GM19438 (cell line): ENCODE measurements at regions not wholly inside any gene's neighbourhood (a gene's known extent, or its start where the extent isn't known, plus 50 kb on each side); places are given as distances from the start of the nearest gene placed in this dataset.
"Not testable (repeated sequence)": the region's sequence is repeated elsewhere in the genome, so short reads cannot be mapped to it uniquely, and the experiment has no call there.

ENCODE experiments used
- ATAC-seq: cut with Tn5 transposase; IDR thresholded peaks from one replicate; pipeline ENCODE4 v1.9.1; 2021; ENCODE audit warnings: low read depth; ENCODE audit not compliant: unreplicated experiment

- no peak for ATAC-seq
These were observed 568.8 kb downstream of the INSC start for GRCh38 chr11:15683528-15683927.

DNA sequence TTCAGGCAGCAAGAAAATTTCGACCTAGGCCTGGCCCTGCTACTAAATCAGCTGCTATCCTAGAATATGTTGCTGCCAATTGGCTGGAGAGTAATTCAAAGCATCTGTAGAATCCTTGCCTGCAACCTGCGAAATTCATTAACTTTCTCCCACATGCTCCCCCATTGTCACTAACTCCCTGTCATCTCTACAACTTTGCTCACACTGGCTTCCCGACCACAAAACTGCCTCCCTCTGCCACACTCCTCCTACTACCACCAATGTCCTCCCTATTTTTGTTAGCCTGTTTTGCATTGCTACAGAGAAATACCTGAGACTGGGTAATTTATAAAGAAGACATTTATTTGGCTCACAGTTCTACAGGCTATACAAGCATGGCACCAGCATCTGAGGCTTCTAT, 570.6 kb downstream of the INSC start:
- no peak for ATAC-seq

DNA sequence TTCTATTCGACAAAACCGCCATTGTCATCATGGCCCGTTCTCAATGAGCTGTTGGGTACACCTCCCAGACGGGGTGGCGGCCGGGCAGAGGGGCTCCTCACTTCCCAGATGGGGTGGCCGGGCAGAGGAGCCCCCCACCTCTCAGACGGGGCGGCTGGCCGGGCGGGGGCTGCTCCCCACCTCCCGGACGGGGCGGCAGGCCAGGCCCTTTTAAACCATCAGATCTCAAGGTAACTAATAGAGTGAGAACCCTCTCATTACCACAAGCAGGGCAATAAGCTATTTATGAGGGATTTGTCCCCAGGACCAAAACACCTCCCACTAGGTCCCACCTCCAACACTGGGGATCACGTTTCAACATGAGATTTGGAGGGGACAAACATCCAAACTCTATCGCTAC, 571.5 kb downstream of the INSC start:
- ATAC-seq = not testable (repeated sequence)

DNA sequence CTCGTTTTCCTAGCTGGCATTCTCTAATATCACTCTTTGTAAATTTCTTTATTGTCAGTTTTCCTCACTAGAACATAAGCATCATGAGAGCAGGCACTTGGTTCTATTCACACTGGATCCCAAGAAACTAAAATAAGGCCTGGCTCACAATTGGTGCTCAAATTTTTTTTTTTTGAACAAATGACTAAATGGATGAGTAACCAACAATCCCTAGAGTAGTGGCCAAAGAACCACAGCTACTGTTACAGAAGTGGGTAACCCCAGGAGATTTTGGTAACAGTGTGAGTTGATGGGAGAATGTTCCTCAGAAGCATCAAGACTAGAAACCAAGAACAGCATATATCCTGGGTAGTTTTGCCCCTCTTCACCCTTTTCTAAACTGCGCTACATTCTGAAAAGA, 572.6 kb downstream of the INSC start:
- no peak for ATAC-seq

- no peak for ATAC-seq
These were observed 573.6 kb downstream of the INSC start for GRCh38 chr11:15688351-15688792.

- no peak for ATAC-seq
These were observed 575.6 kb downstream of the INSC start for GRCh38 chr11:15690320-15690719.

- ATAC-seq = no peak
These were observed 578.0 kb downstream of the INSC start for GRCh38 chr11:15692739-15693138.

DNA sequence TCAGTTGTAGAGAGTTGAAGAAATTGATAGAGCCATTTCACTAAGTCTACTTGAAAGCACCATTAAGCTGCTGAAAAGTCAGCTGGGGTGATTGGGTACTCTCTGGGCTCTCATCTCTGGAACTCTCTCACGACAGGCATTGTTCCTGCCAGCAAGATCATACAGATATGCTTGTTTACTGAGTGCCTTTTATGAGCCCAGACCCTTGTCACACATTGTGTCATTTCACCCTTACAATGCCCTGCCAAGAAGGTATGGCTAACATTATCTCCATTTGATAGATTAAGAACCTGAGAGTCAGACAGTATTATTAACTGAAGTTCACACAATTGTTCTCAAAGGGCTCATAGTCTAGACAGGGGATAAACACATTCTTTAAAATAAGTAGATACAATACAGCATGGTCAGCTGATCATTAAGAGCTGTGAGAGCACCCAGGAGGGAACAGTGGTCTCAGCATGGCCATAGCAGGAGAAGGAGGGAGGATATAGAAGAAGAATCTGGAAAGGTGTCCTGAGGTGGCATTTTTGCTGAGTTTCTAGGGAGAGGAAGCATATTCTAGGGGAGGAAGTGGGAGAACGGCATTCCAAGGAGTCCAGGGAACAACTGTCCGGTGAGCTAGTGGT, 580.5 kb downstream of the INSC start:
- no peak for ATAC-seq

GRCh38 chr11:15696069-15696468, 581.3 kb downstream of the INSC start:
- ATAC-seq = no peak

DNA sequence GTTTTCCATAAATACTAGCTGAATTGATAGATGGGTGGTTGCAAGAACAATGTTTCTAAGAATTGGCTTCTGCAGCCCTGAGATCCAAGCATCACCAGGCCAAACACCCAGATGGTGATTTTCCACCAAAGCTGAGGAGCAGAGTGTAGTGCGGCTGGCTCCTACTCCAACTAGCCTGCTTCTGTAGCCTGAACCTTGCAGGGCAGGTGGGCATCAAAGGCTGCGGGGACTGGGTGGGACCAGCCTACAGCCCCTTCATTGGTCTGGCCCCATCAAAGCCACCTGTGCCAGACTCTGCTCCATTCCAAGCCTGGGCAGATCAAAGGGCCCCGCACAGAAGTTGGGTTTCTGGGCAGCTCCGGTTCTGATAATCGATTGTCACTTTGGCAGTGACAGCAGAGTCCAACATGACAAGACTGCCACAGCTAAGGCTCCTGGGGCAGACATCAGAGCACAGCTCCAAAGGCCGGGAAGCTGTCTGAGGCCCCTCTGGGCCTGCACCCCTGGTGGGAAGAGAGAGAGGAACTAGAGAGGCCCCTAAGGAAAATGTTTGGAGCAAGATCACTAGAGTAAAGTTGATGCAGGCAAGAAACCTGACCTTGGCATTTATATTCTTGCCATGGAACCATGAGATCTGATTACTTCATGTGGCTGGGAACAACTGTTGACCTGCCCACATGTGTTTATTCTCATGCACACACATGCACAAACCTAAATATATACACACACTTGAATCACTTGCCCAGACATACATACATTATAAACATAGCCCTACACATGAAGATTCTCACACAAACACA, 582.9 kb downstream of the INSC start:
- ATAC-seq = no peak

- ATAC-seq = no peak
These were observed 584.1 kb downstream of the INSC start for GRCh38 chr11:15698855-15699254.

DNA sequence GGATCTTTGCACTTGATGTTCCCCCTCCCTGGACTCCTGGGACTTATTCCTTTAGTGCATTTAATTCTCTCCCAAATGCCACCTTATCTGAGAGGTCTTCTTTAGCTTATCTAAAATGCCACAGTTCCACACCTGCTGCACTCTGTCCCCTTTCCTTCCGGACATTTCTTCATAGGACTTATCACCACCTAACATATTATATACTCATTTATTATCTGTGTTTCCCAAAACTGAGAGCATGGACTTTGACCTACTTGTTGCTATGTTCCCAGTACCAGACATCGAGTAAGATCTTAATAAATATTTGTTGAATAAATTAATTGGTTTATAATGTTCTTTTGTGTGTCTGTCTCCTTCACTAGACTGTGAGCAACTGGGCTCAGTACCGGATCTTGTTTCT, 585.3 kb downstream of the INSC start:
- no peak for ATAC-seq

DNA sequence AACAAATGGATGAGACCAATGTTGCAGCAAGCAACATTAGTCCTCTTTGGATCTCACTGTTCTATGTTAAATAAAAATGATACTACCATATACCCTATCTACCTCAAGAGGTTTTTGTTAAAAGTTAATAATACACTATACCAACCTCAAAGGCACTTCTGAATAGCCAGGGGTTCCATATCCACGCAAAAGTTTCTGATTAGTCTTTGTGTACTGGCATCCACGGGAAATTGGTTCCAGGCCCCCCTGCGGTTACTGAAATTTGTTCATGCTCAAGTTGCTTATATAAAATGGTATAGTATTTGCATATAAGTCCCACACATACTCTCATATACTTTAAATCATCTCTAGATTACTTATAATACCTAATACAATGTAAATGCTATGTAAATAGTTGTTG, 585.7 kb downstream of the INSC start:
- no peak for ATAC-seq

DNA sequence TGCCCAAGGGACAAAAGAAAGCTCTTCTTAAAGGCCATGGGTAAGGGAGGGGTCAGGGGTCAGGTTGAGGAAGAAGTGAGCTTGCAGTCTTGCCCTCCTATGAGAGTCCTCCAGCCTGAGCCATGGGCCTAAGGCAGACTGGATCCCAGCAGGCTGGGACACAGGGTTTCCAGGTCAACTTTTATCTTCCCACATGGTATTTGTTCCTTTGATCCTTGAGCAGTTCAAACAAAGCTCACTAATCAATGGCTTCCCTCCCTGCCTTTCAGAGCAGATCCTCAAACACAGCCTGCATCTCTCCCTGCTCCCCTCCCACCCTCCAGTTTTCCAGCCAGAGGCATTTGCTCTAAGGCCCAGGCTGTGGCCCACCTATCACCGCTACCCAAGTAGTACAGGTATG, 589.3 kb downstream of the INSC start:
- no peak for ATAC-seq

DNA sequence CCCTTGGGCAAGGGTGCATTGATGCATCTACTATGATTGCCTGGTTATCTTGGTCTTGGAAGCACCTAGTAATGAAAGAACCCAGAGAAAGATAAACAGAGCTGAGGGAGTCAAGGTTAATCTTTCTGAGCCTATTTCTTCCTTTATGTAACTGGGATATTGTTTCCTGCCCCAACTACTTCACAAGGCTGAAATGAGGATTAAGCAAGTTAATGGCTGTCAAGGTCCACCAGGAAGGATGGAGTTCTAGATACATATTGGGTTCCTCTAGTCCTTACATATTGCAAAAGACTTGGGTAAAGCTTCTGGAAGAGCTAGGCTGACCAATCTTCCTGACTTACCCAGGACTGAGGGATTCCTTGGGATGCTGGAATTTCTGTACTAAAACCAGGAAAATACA, 589.8 kb downstream of the INSC start:
- no peak for ATAC-seq

DNA sequence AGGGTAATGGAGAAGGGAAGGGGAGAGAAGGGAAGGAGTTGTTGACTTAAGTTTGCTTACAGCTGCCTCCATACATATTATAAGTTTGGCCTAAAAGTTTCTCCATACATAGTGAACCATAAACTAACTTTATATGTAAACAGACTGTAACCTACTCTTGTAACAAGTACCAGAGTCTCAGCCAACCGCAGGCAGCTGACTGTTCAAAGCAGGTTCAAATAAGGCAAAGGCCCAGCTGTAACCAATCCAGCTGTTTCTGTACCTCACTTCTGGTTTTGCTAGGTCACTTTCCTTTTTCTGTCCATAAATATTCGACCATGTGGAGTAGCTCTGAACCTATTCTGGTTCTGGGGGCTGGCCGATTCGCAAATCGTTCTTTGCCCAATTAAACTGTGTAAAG, 591.2 kb downstream of the INSC start:
- ATAC-seq = no peak

GRCh38 chr11:15707194-15707593, 592.5 kb downstream of the INSC start:
- ATAC-seq = no peak

- ATAC-seq = no peak
These were observed 593.2 kb downstream of the INSC start for GRCh38 chr11:15707971-15708370.

GRCh38 chr11:15710580-15711275, 596.0 kb downstream of the INSC start:
- no peak for ATAC-seq

- ATAC-seq = no peak
These were observed 596.6 kb downstream of the INSC start for GRCh38 chr11:15711311-15711710.

- ATAC-seq = no peak
These were observed 600.1 kb downstream of the INSC start for GRCh38 chr11:15714641-15715399.
